GM21447 (cell line): ENCODE measurements at regions not wholly inside any gene's neighbourhood (a gene's known extent, or its start where the extent isn't known, plus 50 kb on each side); places are given as distances from the start of the nearest gene placed in this dataset.

ENCODE experiments used
- ATAC-seq: cut with Tn5 transposase; IDR thresholded peaks from one replicate; pipeline ENCODE4 v1.9.1; 2021; ENCODE audit not compliant: unreplicated experiment

- ATAC-seq = no peak
Observed at GRCh38 chr5:5581080-5581479, 158.6 kb downstream of the ICE1 start.

- no peak for ATAC-seq
Observed at GRCh38 chr5:5576744-5577143, 154.3 kb downstream of the ICE1 start.

GRCh38 chr5:5575461-5575860 lies 153.0 kb downstream of the ICE1 start:
- no peak for ATAC-seq

GRCh38 chr5:5573798-5574380 lies 151.4 kb downstream of the ICE1 start:
- ATAC-seq = no peak

- ATAC-seq = no peak
Observed at GRCh38 chr5:5572976-5573797, 150.7 kb downstream of the ICE1 start.

GRCh38 chr5:5572010-5572865 lies 149.8 kb downstream of the ICE1 start:
- ATAC-seq = no peak

- ATAC-seq = no peak
Observed at GRCh38 chr5:5570646-5571045, 148.2 kb downstream of the ICE1 start.

GRCh38 chr5:5564898-5565297 lies 142.4 kb downstream of the ICE1 start:
- no peak for ATAC-seq

GRCh38 chr5:5560016-5560415 lies 137.5 kb downstream of the ICE1 start:
- ATAC-seq = no peak

GRCh38 chr5:5558638-5559527 lies 136.4 kb downstream of the ICE1 start:
- no peak for ATAC-seq

GRCh38 chr5:5558102-5558501 lies 135.6 kb downstream of the ICE1 start:
- ATAC-seq = no peak

GRCh38 chr5:5551499-5551898 lies 129.0 kb downstream of the ICE1 start:
- ATAC-seq = no peak

GRCh38 chr5:5546408-5546807 lies 123.9 kb downstream of the ICE1 start:
- ATAC-seq = no peak

- no peak for ATAC-seq
Observed at GRCh38 chr5:5544094-5544663, 121.7 kb downstream of the ICE1 start.

GRCh38 chr5:5542654-5543053 lies 120.2 kb downstream of the ICE1 start:
- ATAC-seq = no peak

GRCh38 chr5:5540065-5540464 lies 117.6 kb downstream of the ICE1 start:
- ATAC-seq = no peak
